ENCODE measurements at regions not wholly inside any gene's neighbourhood (a gene's known extent, or its start where the extent isn't known, plus 50 kb on each side); places are given as distances from the start of the nearest gene placed in this dataset.
"Not testable (repeated sequence)": the region's sequence is repeated elsewhere in the genome, so short reads cannot be mapped to it uniquely, and the experiment has no call there.

GRCh38 chr9:64488544-64488943, 796.5 kb downstream of the FOXD4L5 start:
- TF ChIP-seq BRCA1 (IDR thresholded peaks at IDR 0.05; ENCODE audit: low read depth, low read length); MAX (IDR thresholded peaks at IDR 0.05); CTCF (IDR thresholded peaks at IDR 0.05; ENCODE audit: control extremely low read depth in 1 of 3, insufficient read depth in 1 of 3, low read depth in 1 of 3, low read length in 3 of 3); MAFK (IDR thresholded peaks at IDR 0.05; ENCODE audit: low read depth, low read length); ZNF274 (IDR thresholded peaks at IDR 0.05; ENCODE audit: borderline replicate concordance, extremely low read depth, low read length); TBP (IDR thresholded peaks at IDR 0.05; ENCODE audit: low read depth, low read length); TAF1 (IDR thresholded peaks at IDR 0.05; ENCODE audit: low read depth, low read length); RXRA (IDR thresholded peaks at IDR 0.05; ENCODE audit: insufficient read depth, low read depth, low read length); TCF12 (IDR thresholded peaks at IDR 0.05; ENCODE audit: low read depth, low read length); POLR2A (IDR thresholded peaks at IDR 0.05; ENCODE audit: control extremely low read depth in 1 of 2, low read depth in 2 of 2, low read length in 2 of 2); EZH2 (IDR thresholded peaks at IDR 0.05; ENCODE audit: low read depth, low read length, severe bottlenecking); GABPA (IDR thresholded peaks at IDR 0.05; ENCODE audit: borderline replicate concordance, insufficient read depth, low read length); CREB1 (IDR thresholded peaks at IDR 0.05); SIN3A (conservative IDR thresholded peaks at IDR 0.05 in 1 of 2, IDR thresholded peaks at IDR 0.05 in 1 of 2; ENCODE audit: low read depth in 1 of 2, low read length in 2 of 2): not testable (repeated sequence)
